DND-41 (cell line): ENCODE measurements at regions not wholly inside any gene's neighbourhood (a gene's known extent, or its start where the extent isn't known, plus 50 kb on each side); places are given as distances from the start of the nearest gene placed in this dataset.

Source experiments
- ATAC-seq: fragments of 200-7000 bp; cut with Tn5 transposase; 3 replicates; pipeline ENCODE4 v1.9.1; 2021; ENCODE audit warnings: low read depth; ENCODE audit not compliant: insufficient read depth
- DNase-seq: peaks from one replicate; pipeline ENCODE4 v3.0.0-alpha.2; 2020
- H2AFZ ChIP-seq: 2 replicates; pipeline ENCODE4 v1.6.0; 2012; ENCODE audit warnings: low read depth, low read length
- H3K27ac ChIP-seq: 2 replicates; pipeline ENCODE4 v1.5.1; 2012; ENCODE audit warnings: low read length, inconsistent platforms
- H3K27me3 ChIP-seq: fragments of 200-600 bp; sonication (generic); 2 replicates; pipeline ENCODE4 v1.6.0; 2012; ENCODE audit warnings: low read length, mild to moderate bottlenecking, inconsistent platforms; ENCODE audit not compliant: insufficient read depth, poor library complexity
- H3K36me3 ChIP-seq: 2 replicates; pipeline ENCODE4 v1.5.1; 2012; ENCODE audit warnings: low read length, inconsistent platforms; ENCODE audit not compliant: insufficient read depth
- H3K4me1 ChIP-seq: 2 replicates; pipeline ENCODE4 v1.5.1; 2012; ENCODE audit warnings: mild to moderate bottlenecking, low read length; ENCODE audit not compliant: insufficient read depth
- H3K4me2 ChIP-seq: 2 replicates; pipeline ENCODE4 v1.6.0; 2012; ENCODE audit warnings: mild to moderate bottlenecking, moderate library complexity, low read length, inconsistent platforms; ENCODE audit not compliant: insufficient read depth
- H3K4me3 ChIP-seq, 2 experiments: fragments of 200-600 bp in 1 of 2; shearing (Covaris generic) in 1 of 2; 2 replicates each; pipeline ENCODE4 v1.5.1; 2012 to 2016; ENCODE audit warnings: inconsistent platforms in 2 of 2, low read length in 2 of 2, mild to moderate bottlenecking in 2 of 2, low read depth in 1 of 2, moderate library complexity in 1 of 2
- H3K79me2 ChIP-seq: 2 replicates; pipeline ENCODE4 v1.6.0; 2012; ENCODE audit warnings: low read length, inconsistent platforms; ENCODE audit not compliant: insufficient read depth
- H3K9ac ChIP-seq: 2 replicates; pipeline ENCODE4 v1.6.0; 2012; ENCODE audit warnings: low read depth, mild to moderate bottlenecking, inconsistent platforms, low read length, moderate library complexity
- H3K9me3 ChIP-seq: 2 replicates; pipeline ENCODE4 v1.5.1; 2012; ENCODE audit warnings: low read length, moderate library complexity, mild to moderate bottlenecking, inconsistent platforms; ENCODE audit not compliant: insufficient read depth, severe bottlenecking
- H4K20me1 ChIP-seq: 2 replicates; pipeline ENCODE4 v1.6.0; 2012; ENCODE audit warnings: low read length; ENCODE audit not compliant: insufficient read depth
- EZH2 ChIP-seq: IDR thresholded peaks from 3 replicates; pipeline ENCODE4 v1.6.1; 2012; ENCODE audit warnings: borderline replicate concordance, low read depth, mild to moderate bottlenecking, moderate library complexity, low read length, inconsistent platforms; ENCODE audit not compliant: severe bottlenecking
- TF ChIP-seq, protein P1 (sequence below): IDR thresholded peaks from 2 replicates; pipeline ENCODE4 v1.5.1; 2012; ENCODE audit warnings: borderline replicate concordance, low read length, moderate library complexity, mild to moderate bottlenecking; ENCODE audit not compliant: poor library complexity, severe bottlenecking; ENCODE audit errors: extremely low read depth

- H3K9me3 ChIP-seq, result no peaks in the 10 kb centered on the region
- H2AFZ ChIP-seq, result no peak overlapping the region
- TF ChIP-seq, protein P1, sequence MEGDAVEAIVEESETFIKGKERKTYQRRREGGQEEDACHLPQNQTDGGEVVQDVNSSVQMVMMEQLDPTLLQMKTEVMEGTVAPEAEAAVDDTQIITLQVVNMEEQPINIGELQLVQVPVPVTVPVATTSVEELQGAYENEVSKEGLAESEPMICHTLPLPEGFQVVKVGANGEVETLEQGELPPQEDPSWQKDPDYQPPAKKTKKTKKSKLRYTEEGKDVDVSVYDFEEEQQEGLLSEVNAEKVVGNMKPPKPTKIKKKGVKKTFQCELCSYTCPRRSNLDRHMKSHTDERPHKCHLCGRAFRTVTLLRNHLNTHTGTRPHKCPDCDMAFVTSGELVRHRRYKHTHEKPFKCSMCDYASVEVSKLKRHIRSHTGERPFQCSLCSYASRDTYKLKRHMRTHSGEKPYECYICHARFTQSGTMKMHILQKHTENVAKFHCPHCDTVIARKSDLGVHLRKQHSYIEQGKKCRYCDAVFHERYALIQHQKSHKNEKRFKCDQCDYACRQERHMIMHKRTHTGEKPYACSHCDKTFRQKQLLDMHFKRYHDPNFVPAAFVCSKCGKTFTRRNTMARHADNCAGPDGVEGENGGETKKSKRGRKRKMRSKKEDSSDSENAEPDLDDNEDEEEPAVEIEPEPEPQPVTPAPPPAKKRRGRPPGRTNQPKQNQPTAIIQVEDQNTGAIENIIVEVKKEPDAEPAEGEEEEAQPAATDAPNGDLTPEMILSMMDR, result peak; percentile 62
- TF ChIP-seq EZH2, result no peak
- no peak overlapping the region for H3K27ac ChIP-seq
- no peaks in the 10 kb centered on the region for H3K27me3 ChIP-seq
- DNase-seq, result peak; percentile 13
- no peak overlapping the region for H3K4me3 ChIP-seq
- H3K79me2 ChIP-seq, result no peaks in the 10 kb centered on the region
- no peak for ATAC-seq
- H3K36me3 ChIP-seq, result no peaks in the 10 kb centered on the region
- H3K4me1 ChIP-seq, result no peaks in the 10 kb centered on the region
- no peak overlapping the region for H3K9ac ChIP-seq
- H4K20me1 ChIP-seq, result no peaks in the 10 kb centered on the region
- H3K4me2 ChIP-seq, result no peak overlapping the region
Measured at GRCh38 chr1:218521414-218522169, 176.5 kb downstream of the TGFB2 start.

DNA sequence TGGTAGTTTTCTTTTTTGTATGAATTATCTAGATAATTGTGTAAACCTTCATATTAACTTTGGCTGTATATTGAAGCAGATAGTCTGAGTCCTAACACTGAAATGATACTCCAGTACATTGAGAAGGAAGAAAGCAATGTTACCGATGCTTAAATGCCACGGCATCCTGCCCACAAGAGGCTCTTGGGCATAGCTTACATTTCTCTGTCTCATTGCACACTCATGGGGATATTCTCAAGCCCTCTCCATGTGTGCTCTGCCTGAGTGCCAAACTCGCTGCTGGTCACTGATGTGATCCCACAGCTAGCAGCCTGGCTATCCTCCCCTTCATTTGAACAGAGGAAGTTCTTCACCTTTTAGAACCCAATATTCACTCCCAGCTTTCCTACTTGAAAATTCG, 179.4 kb downstream of the TGFB2 start:
- Histone ChIP-seq H3K79me2 (no peaks in the 10 kb centered on the region), H3K27me3 (no peaks in the 10 kb centered on the region), H2AFZ (no peak overlapping the region), H3K36me3 (no peaks in the 10 kb centered on the region), H4K20me1 (no peaks in the 10 kb centered on the region), H3K27ac (no peak overlapping the region), H3K4me3 (no peak overlapping the region), H3K4me1 (no peaks in the 10 kb centered on the region), H3K9ac (no peak overlapping the region), H3K9me3 (no peaks in the 10 kb centered on the region), H3K4me2 (no peak overlapping the region)
- no peak for DNase-seq
- no peak for ATAC-seq
- TF ChIP-seq EZH2, result no peak
- TF ChIP-seq, protein P1, result no peak

GRCh38 chr1:218525031-218525430, 179.9 kb downstream of the TGFB2 start:
- no peaks in the 10 kb centered on the region for H4K20me1 ChIP-seq
- no peaks in the 10 kb centered on the region for H3K9me3 ChIP-seq
- no peak for ATAC-seq
- H3K4me3 ChIP-seq, result no peak overlapping the region
- H3K27me3 ChIP-seq, result no peaks in the 10 kb centered on the region
- H2AFZ ChIP-seq, result no peak overlapping the region
- H3K4me2 ChIP-seq, result no peak overlapping the region
- H3K9ac ChIP-seq, result no peak overlapping the region
- no peaks in the 10 kb centered on the region for H3K79me2 ChIP-seq
- no peak overlapping the region for H3K27ac ChIP-seq
- DNase-seq, result no peak
- TF ChIP-seq, protein P1, result no peak
- TF ChIP-seq EZH2, result no peak
- no peaks in the 10 kb centered on the region for H3K36me3 ChIP-seq
- H3K4me1 ChIP-seq, result no peaks in the 10 kb centered on the region
